IMR-90 (cell line): ENCODE measurements at regions not wholly inside any gene's neighbourhood (a gene's known extent, or its start where the extent isn't known, plus 50 kb on each side); places are given as distances from the start of the nearest gene placed in this dataset.
"Not testable (repeated sequence)": the region's sequence is repeated elsewhere in the genome, so short reads cannot be mapped to it uniquely, and the experiment has no call there.

Experiments
- ATAC-seq: fragments of 200-7000 bp; cut with Tn5 transposase; 2 replicates; pipeline ENCODE4 v1.9.1; 2020; ENCODE audit warnings: low read depth, mild to moderate bottlenecking, moderate library complexity
- BruUV-seq: library from RNA; stranded (reverse); fragments of 400-500 nt; replicated peaks from 2 replicates; lab custom pipeline; 2021; lab: Mats Ljungman, UMichigan
- CTCF ChIA-PET: fragments of 300-600 bp; formaldehyde crosslinking; extraction: SDS; loops from one replicate; lab custom pipeline; 2021; ENCODE audit warnings: antibody characterized with exemption; lab: Yijun Ruan, JAX
- POLR2A ChIA-PET: fragments of 300-600 bp; sonication (Branson Sonifier 250); formaldehyde crosslinking; loops from one replicate; lab custom pipeline; 2022; ENCODE audit warnings: antibody characterized with exemption; ENCODE audit not compliant: unreplicated experiment; lab: Charles Lee
- DNase-seq: peaks from one replicate; pipeline ENCODE4 v3.0.0; 2013
- H2AFZ ChIP-seq: replicated peaks from 2 replicates; pipeline ENCODE3; 2013; ENCODE audit warnings: low read length, mild to moderate bottlenecking; ENCODE audit not compliant: poor library complexity
- H2AK5ac ChIP-seq: 2 replicates; pipeline ENCODE4 v1.6.1; 2013; ENCODE audit warnings: low read depth, low read length, inconsistent platforms
- H2AK9ac ChIP-seq: replicated peaks from 2 replicates; pipeline ENCODE3; 2013; ENCODE audit warnings: mild to moderate bottlenecking, low read depth, low read length, moderate library complexity; ENCODE audit not compliant: poor library complexity
- H2BK120ac ChIP-seq: 2 replicates; pipeline ENCODE4 v1.6.1; 2013; ENCODE audit warnings: low read depth, low read length, inconsistent platforms
- H2BK15ac ChIP-seq: 3 replicates; pipeline ENCODE4 v1.6.1; 2013; ENCODE audit warnings: low read depth, low read length, inconsistent platforms
- H2BK20ac ChIP-seq: 2 replicates; pipeline ENCODE4 v1.6.1; 2013; ENCODE audit warnings: low read depth, mild to moderate bottlenecking, inconsistent platforms, low read length, moderate library complexity
- H2BK5ac ChIP-seq: 2 replicates; pipeline ENCODE4 v1.6.1; 2013; ENCODE audit warnings: mild to moderate bottlenecking, low read depth, low read length, inconsistent platforms; ENCODE audit not compliant: poor library complexity, severe bottlenecking
- H3K14ac ChIP-seq: replicated peaks from 2 replicates; pipeline ENCODE4 v1.6.1; 2013; ENCODE audit warnings: low read depth, low read length, inconsistent platforms
- H3K18ac ChIP-seq: 2 replicates; pipeline ENCODE4 v1.6.1; 2013; ENCODE audit warnings: low read depth, low read length, control low read depth
- H3K23ac ChIP-seq: 2 replicates; pipeline ENCODE4 v1.6.1; 2013; ENCODE audit warnings: low read depth, low read length, inconsistent platforms
- H3K27ac ChIP-seq: 2 replicates; pipeline ENCODE4 v1.5.1; 2013; ENCODE audit warnings: mild to moderate bottlenecking, control low read depth, low read length; ENCODE audit not compliant: insufficient read depth
- H3K27me3 ChIP-seq: 2 replicates; pipeline ENCODE4 v1.6.1; 2013; ENCODE audit warnings: low read length; ENCODE audit not compliant: control insufficient read depth, insufficient read depth
- H3K36me3 ChIP-seq: 2 replicates; pipeline ENCODE4 v1.6.1; 2013; ENCODE audit warnings: low read length, mixed read lengths; ENCODE audit not compliant: control insufficient read depth, insufficient read depth
- H3K4ac ChIP-seq: 2 replicates; pipeline ENCODE4 v1.6.1; 2013; ENCODE audit warnings: low read depth, low read length, inconsistent platforms
- H3K4me1 ChIP-seq: 2 replicates; pipeline ENCODE4 v1.6.1; 2013; ENCODE audit warnings: low read length, mixed read lengths; ENCODE audit not compliant: control insufficient read depth, insufficient read depth
- H3K4me2 ChIP-seq: 2 replicates; pipeline ENCODE4 v1.6.1; 2013; ENCODE audit warnings: low read depth, mild to moderate bottlenecking, control low read depth, low read length, moderate library complexity
- H3K4me3 ChIP-seq: 2 replicates; pipeline ENCODE4 v1.5.1; 2013; ENCODE audit warnings: low read depth, mild to moderate bottlenecking, control low read depth, low read length, moderate library complexity; ENCODE audit not compliant: insufficient read depth
- H3K56ac ChIP-seq: 2 replicates; pipeline ENCODE4 v1.6.1; 2013; ENCODE audit warnings: low read length, inconsistent platforms; ENCODE audit not compliant: insufficient read depth; ENCODE audit errors: extremely low read depth
- H3K79me1 ChIP-seq, 2 experiments: 2 replicates each; pipeline ENCODE4 v1.6.1; 2013; ENCODE audit warnings: low read length in 2 of 2, inconsistent platforms in 1 of 2, low read depth in 1 of 2
- H3K9ac ChIP-seq: 2 replicates; pipeline ENCODE4 v1.6.1; 2013; ENCODE audit warnings: low read depth, low read length, control low read depth
- H3K9me1 ChIP-seq: 2 replicates; pipeline ENCODE4 v1.6.1; 2013; ENCODE audit warnings: low read length, inconsistent platforms; ENCODE audit not compliant: insufficient read depth
- H3K9me3 ChIP-seq: 2 replicates; pipeline ENCODE4 v1.6.1; 2013; ENCODE audit warnings: low read length; ENCODE audit not compliant: control insufficient read depth, insufficient read depth
- H4K20me1 ChIP-seq: 2 replicates; pipeline ENCODE4 v1.6.1; 2013; ENCODE audit warnings: low read length, inconsistent platforms; ENCODE audit not compliant: insufficient read depth
- H4K5ac ChIP-seq: 2 replicates; pipeline ENCODE4 v1.6.1; 2013; ENCODE audit warnings: mild to moderate bottlenecking, low read depth, low read length, control low read depth
- H4K8ac ChIP-seq, 2 experiments: 2 replicates each; pipeline ENCODE4 v1.6.1; 2013; ENCODE audit warnings: low read depth in 2 of 2, low read length in 2 of 2, control low read depth in 1 of 2, inconsistent platforms in 1 of 2
- H4K91ac ChIP-seq: 2 replicates; pipeline ENCODE4 v1.6.1; 2013; ENCODE audit warnings: low read depth, low read length, inconsistent platforms; ENCODE audit not compliant: insufficient read depth
- WGBS, 2 experiments: methylation state at CpG; one replicate each; pipeline versions ENCODE4 v1.1.5 to v1.1.7; 2013; ENCODE audit warnings: missing lambda C conversion rate in 2 of 2; ENCODE audit not compliant: insufficient read length in 1 of 2; ENCODE audit errors: extremely low coverage in 2 of 2; 5-methylcytosine and 5-hydroxymethylcytosine counted together
- dilution Hi-C: fragments of 300-500 bp; cut with HindIII; formaldehyde crosslinking; loops from one replicate; pipeline ENCODE4 v1.14.3; 2018; ENCODE audit warnings: low sequenced_read_pairs; ENCODE audit not compliant: unreplicated experiment
- in situ Hi-C: fragments of 300-500 bp; cut with MboI; formaldehyde crosslinking; loops from 3 replicates; pipeline ENCODE4 v1.14.3; 2019; ENCODE audit warnings: low sequenced_read_pairs, inconsistent platforms, mixed read lengths
- intact Hi-C: fragments of 100-400 bp; cut with micrococcal nuclease; formaldehyde crosslinking; loops from 2 replicates; pipeline ENCODE4 v1.10.0; 2022

DNA sequence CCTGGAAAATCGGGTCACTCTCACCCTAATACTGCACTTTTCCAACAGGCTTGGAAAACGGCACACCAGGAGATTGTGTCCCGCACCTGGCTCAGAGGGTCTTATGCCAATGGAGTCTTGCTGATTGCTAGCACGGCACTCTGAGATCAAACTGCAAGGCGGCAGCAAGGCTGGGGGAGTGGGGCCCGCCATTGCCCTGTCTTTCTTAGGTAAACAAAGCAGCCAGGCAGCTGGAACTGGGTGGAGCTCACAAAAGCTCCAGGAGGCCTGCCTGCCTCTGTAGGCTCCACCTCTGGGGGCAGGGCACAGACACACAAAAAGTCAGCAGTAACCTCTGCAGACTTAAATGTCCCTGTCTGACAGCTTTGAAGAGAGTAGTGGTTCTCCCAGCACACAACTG is 557.9 kb upstream of the WSB1 start:
- H3K4me1 ChIP-seq, H2AK9ac ChIP-seq, ATAC-seq, H4K8ac ChIP-seq, H2AFZ ChIP-seq, H3K4me3 ChIP-seq, H3K27ac ChIP-seq, H4K5ac ChIP-seq, H3K9me1 ChIP-seq, H2BK5ac ChIP-seq, dilution Hi-C loops, in situ Hi-C loops, H3K4me2 ChIP-seq, H3K9ac ChIP-seq, H3K79me1 ChIP-seq, H2BK15ac ChIP-seq, H3K18ac ChIP-seq, H3K9me3 ChIP-seq, H4K20me1 ChIP-seq, H2AK5ac ChIP-seq, DNase-seq, POLR2A ChIA-PET, H3K4ac ChIP-seq, CTCF ChIA-PET, H3K56ac ChIP-seq, intact Hi-C loops, H3K27me3 ChIP-seq, H2BK20ac ChIP-seq, H2BK120ac ChIP-seq, H4K91ac ChIP-seq, H3K14ac ChIP-seq, BruUV-seq, H3K23ac ChIP-seq, H3K36me3 ChIP-seq: not testable (repeated sequence)
- WGBS, 2 experiments = 40% methylated on average over 1 of the region's 6 CpGs; no CpG with 5 or more reads in 1 of the 2 experiments
